ENCODE measurements at regions not wholly inside any gene's neighbourhood (a gene's known extent, or its start where the extent isn't known, plus 50 kb on each side); places are given as distances from the start of the nearest gene placed in this dataset.

GRCh38 chr10:117442944-117443685 lies 67.9 kb upstream of the PDZD8 start:
- H3K27ac ChIP-seq = no peak overlapping the region
- intact Hi-C loops (cut with DNase I) = no loop called here

GRCh38 chr10:117442521-117442920 lies 67.3 kb upstream of the PDZD8 start:
- no peak for TF ChIP-seq CTCF (IDR thresholded peaks at IDR 0.05)
- no peak overlapping the region for H3K27ac ChIP-seq
- DNase-seq = no peak
- intact Hi-C loops (cut with DNase I) = no loop called here
- no peaks in the 10 kb centered on the region for H3K36me3 ChIP-seq
- no peak for ATAC-seq
- H3K4me1 ChIP-seq = no peaks in the 10 kb centered on the region
- H3K27me3 ChIP-seq = no peaks in the 10 kb centered on the region
- no peaks in the 10 kb centered on the region for H3K9me3 ChIP-seq
- no peak overlapping the region for H3K4me3 ChIP-seq

More at GRCh38 chr10:117442944-117443685, 67.9 kb upstream of the PDZD8 start:
- Histone ChIP-seq H3K4me1 (no peaks in the 10 kb centered on the region), H3K27me3 (no peaks in the 10 kb centered on the region), H3K4me3 (peak overlapping the region; percentile 10), H3K9me3 (no peaks in the 10 kb centered on the region), H3K36me3 (no peaks in the 10 kb centered on the region)
- ATAC-seq (peak; percentile 95), DNase-seq (peak; percentile 89)
- TF ChIP-seq CTCF (IDR thresholded peaks at IDR 0.05) = peak; percentile 93

- no peak overlapping the region for H3K4me3 ChIP-seq
- no peak overlapping the region for H3K27ac ChIP-seq
- DNase-seq (no peak), ATAC-seq (peak; percentile 20)
- no peaks in the 10 kb centered on the region for H3K9me3 ChIP-seq
- TF ChIP-seq CTCF (IDR thresholded peaks at IDR 0.05) = no peak
- no peaks in the 10 kb centered on the region for H3K27me3 ChIP-seq
- H3K36me3 ChIP-seq = no peaks in the 10 kb centered on the region
- no peaks in the 10 kb centered on the region for H3K4me1 ChIP-seq
- intact Hi-C loops (cut with DNase I) = no loop called here
Measured at GRCh38 chr10:117441812-117442443, 66.7 kb upstream of the PDZD8 start.

- Histone ChIP-seq H3K4me3 (no peak overlapping the region), H3K36me3 (no peaks in the 10 kb centered on the region), H3K27me3 (no peaks in the 10 kb centered on the region), H3K27ac (no peak overlapping the region), H3K4me1 (no peaks in the 10 kb centered on the region), H3K9me3 (no peaks in the 10 kb centered on the region)
- ATAC-seq (no peak), DNase-seq (no peak)
- no peak for TF ChIP-seq CTCF (IDR thresholded peaks at IDR 0.05)
- intact Hi-C loops (cut with DNase I) = no loop called here
Measured at GRCh38 chr10:117441361-117441760, 66.1 kb upstream of the PDZD8 start.

- intact Hi-C loops (cut with DNase I) = no loop called here
- no peak for ATAC-seq
Measured at GRCh38 chr10:117439243-117439912, 64.1 kb upstream of the PDZD8 start.

More at GRCh38 chr10:117439243-117439912, 64.1 kb upstream of the PDZD8 start:
- Histone ChIP-seq H3K4me1 (no peaks in the 10 kb centered on the region), H3K27me3 (no peaks in the 10 kb centered on the region), H3K27ac (no peak overlapping the region), H3K4me3 (no peak overlapping the region), H3K9me3 (no peaks in the 10 kb centered on the region), H3K36me3 (no peaks in the 10 kb centered on the region)
- TF ChIP-seq CTCF (IDR thresholded peaks at IDR 0.05) = no peak
- DNase-seq = no peak
